Right atrium auricular region (tissue), 2 donors: ENCODE measurements at regions not wholly inside any gene's neighbourhood (a gene's known extent, or its start where the extent isn't known, plus 50 kb on each side); places are given as distances from the start of the nearest gene placed in this dataset.

Experiments
- DNase-seq: peaks from one replicate; pipeline ENCODE4 v3.0.0-alpha.2; 2019; ENCODE audit warnings: low spot score
- H3K27ac ChIP-seq, 2 donors: fragments of 200-600 bp; sonication (generic); 1 replicate in 1 of 2; 2 replicates in 1 of 2; pipeline ENCODE4 v1.5.1; 2016 to 2019
- H3K27me3 ChIP-seq, 2 donors: fragments of 200-600 bp; sonication (generic); one replicate each; pipeline versions ENCODE4 v1.5.1 to v1.6.0; 2017 to 2019
- H3K36me3 ChIP-seq: fragments of 200-600 bp; sonication (generic); one replicate; pipeline ENCODE4 v1.5.1; 2016
- H3K4me1 ChIP-seq, 2 donors: fragments of 200-600 bp; sonication (generic); one replicate each; pipeline versions ENCODE4 v1.5.1 to v1.6.0; 2017 to 2019
- H3K4me3 ChIP-seq, 2 donors: fragments of 200-600 bp; sonication (generic); 1 replicate in 1 of 2; 2 replicates in 1 of 2; pipeline ENCODE4 v1.5.1; 2017 to 2019; ENCODE audit warnings: mild to moderate bottlenecking in 1 of 2, moderate library complexity in 1 of 2
- H3K9me3 ChIP-seq, 2 donors: fragments of 200-600 bp; sonication (generic); one replicate each; pipeline ENCODE4 v1.5.1; 2019
- TF ChIP-seq, protein P1 (sequence below), 2 donors: fragments of 200-600 bp; sonication (generic); IDR thresholded peaks; one replicate each; pipeline ENCODE4 v1.5.1; 2019; ENCODE audit warnings: antibody characterized with exemption in 2 of 2

DNA sequence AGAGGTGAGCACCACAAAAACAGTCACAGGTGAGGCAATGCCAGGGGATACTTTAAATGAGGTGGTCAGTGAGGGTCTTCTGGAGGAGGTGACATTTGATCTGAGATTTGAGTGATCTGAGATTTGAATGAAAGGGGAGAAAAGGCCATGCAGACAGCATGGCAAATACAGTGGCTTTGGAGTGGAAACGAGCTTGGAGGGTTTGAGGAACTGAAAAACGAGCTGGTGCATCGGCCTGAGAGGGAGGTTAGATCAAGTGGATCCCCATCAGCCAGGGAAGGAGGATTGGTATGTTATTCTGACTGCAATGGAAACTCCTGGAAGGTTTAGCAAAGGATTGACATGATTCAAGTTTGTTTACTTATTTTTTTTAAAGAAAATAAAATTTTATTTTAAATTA is 245.1 kb downstream of the KCNS3 start:
- H3K27me3 ChIP-seq, result no peaks in the 10 kb centered on the region
- no peak overlapping the region for H3K27ac ChIP-seq
- DNase-seq, result no peak
- H3K9me3 ChIP-seq, result no peaks in the 10 kb centered on the region
- TF ChIP-seq, protein P1, sequence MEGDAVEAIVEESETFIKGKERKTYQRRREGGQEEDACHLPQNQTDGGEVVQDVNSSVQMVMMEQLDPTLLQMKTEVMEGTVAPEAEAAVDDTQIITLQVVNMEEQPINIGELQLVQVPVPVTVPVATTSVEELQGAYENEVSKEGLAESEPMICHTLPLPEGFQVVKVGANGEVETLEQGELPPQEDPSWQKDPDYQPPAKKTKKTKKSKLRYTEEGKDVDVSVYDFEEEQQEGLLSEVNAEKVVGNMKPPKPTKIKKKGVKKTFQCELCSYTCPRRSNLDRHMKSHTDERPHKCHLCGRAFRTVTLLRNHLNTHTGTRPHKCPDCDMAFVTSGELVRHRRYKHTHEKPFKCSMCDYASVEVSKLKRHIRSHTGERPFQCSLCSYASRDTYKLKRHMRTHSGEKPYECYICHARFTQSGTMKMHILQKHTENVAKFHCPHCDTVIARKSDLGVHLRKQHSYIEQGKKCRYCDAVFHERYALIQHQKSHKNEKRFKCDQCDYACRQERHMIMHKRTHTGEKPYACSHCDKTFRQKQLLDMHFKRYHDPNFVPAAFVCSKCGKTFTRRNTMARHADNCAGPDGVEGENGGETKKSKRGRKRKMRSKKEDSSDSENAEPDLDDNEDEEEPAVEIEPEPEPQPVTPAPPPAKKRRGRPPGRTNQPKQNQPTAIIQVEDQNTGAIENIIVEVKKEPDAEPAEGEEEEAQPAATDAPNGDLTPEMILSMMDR (IDR thresholded peaks at IDR 0.05), result no peak
- no peak overlapping the region for H3K4me3 ChIP-seq
- H3K36me3 ChIP-seq, result no peaks in the 10 kb centered on the region
- H3K4me1 ChIP-seq, result no peaks in the 10 kb centered on the region

DNA sequence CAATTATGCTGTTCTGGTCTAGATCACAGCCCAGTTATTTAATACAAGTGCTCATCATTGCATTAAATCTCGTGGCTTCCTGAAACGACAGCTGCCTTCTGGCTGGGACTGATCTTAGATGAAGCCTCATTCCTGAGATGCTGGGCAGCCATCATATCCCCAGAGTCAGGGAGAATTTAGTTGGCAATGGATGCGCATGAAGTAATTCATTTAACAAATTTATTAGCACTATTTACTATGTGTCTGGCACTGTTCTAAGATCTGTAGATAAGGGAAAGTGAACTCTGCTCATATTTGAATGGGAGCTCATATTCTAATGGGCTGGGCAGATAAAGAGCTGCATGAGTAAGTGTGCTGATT is 244.7 kb downstream of the KCNS3 start:
- no peaks in the 10 kb centered on the region for H3K36me3 ChIP-seq
- H3K9me3 ChIP-seq, result no peaks in the 10 kb centered on the region
- H3K4me3 ChIP-seq, result no peak overlapping the region
- H3K27ac ChIP-seq, result no peak overlapping the region
- H3K4me1 ChIP-seq, result no peaks in the 10 kb centered on the region
- TF ChIP-seq, protein P1 (IDR thresholded peaks at IDR 0.05), result no peak
- H3K27me3 ChIP-seq, result no peaks in the 10 kb centered on the region
- no peak for DNase-seq

DNA sequence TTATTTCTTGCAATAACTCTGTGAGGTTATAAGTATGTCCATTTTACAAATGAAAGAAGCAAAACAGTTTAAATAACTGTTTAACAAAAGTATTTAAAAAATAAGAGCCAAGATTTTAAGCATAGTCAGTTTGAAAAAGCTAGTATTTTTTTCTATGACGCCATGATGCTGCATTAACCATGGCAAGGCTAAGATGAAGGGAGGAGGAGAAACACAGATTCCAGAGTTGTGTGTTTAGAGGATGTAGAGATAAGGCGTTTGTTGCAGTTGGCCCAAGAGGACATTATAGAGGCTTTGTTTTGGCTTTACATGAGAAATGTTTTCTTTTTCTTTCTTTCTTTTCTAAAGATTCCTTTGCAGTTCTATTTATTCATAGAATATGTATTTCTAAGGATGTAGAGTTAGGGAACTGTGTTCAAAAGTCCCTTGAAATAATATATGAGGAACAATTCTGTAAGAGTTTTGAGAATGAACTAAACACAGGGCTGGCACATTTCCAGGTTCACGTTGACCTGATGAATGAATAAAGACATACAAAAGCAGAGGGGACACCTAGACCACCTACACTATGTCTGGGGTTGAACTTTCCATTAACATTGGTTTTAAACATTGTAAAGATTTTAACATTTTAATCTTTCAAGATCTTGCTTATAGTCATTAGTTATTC is 244.2 kb downstream of the KCNS3 start:
- TF ChIP-seq, protein P1 (IDR thresholded peaks at IDR 0.05), result no peak
- no peak for DNase-seq
- H3K27ac ChIP-seq, result no peak overlapping the region
- H3K4me3 ChIP-seq, result no peak overlapping the region
- H3K9me3 ChIP-seq, result no peaks in the 10 kb centered on the region
- H3K4me1 ChIP-seq, result no peaks in the 10 kb centered on the region
- no peaks in the 10 kb centered on the region for H3K27me3 ChIP-seq
- H3K36me3 ChIP-seq, result no peaks in the 10 kb centered on the region

DNA sequence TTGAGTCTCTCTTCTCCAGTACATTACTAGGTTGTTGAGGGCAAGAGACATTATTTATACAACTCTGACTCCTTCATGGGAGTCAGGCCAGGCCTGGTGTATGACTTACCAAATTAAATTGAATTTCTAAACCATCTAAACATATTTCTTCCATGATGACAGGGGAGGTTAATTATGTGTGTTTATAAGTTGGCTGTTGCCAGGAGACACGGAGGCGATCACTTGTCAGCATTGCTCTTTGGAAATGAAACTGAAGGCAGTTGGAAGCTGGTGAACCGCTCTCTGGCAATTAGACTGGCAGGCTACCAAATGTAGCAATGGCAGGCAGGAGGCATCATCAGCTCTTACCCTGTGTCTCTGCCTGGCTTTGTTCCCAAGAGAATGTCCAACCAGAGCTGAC is 241.4 kb downstream of the KCNS3 start:
- TF ChIP-seq, protein P1 (IDR thresholded peaks at IDR 0.05), result no peak

DNA sequence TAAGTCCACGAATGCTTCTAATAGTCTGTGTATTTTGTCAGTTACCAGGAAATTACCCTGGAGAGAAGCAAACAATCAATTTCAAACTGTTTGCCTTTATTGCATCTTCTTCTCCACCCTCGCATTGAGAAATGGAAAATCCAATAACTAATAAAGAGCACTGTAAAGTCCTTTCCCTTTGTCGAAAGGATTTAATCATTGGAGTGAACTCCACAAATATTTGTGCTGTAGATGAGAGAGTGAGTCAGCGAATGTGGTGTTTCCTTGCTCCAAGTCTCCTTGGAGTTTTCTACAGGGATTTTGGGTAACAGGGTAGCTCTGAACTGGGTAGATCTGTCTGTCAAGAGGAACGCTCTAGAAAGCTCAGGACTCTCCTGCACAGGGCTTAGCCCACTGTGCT is 240.2 kb downstream of the KCNS3 start:
- TF ChIP-seq, protein P1 (IDR thresholded peaks at IDR 0.05), result no peak
- H3K9me3 ChIP-seq, result no peaks in the 10 kb centered on the region
- DNase-seq, result no peak

More for the DNA sequence above, 241.4 kb downstream of the KCNS3 start:
- Histone ChIP-seq H3K27me3 (no peaks in the 10 kb centered on the region), H3K9me3 (no peaks in the 10 kb centered on the region), H3K4me3 (no peak overlapping the region), H3K27ac (no peak overlapping the region), H3K36me3 (no peaks in the 10 kb centered on the region), H3K4me1 (no peaks in the 10 kb centered on the region)
- DNase-seq, result no peak

DNA sequence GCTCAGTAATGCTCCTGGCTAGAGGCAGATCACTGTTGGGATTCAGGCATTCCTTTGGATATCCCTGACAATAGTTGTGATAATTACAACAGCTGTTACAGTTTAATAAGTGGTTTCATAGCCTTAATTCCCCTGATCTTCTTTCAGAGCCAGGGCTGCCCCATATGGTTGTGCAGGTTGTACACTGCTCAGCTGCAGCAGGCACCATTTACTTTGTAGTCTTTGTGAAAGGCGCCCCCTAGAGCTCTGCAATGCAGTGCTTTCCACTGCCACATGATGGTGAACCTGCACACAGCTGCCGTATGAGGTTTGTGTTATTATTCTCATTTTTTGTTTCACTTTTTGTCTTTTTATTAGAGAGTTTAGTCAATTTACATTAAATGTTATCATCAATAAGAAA is 239.1 kb downstream of the KCNS3 start:
- no peaks in the 10 kb centered on the region for H3K27me3 ChIP-seq
- no peaks in the 10 kb centered on the region for H3K9me3 ChIP-seq
- TF ChIP-seq, protein P1 (IDR thresholded peaks at IDR 0.05), result peak; percentile 29 to 34
- no peak for DNase-seq
- no peaks in the 10 kb centered on the region for H3K36me3 ChIP-seq
- H3K4me1 ChIP-seq, result no peaks in the 10 kb centered on the region
- no peak overlapping the region for H3K27ac ChIP-seq
- no peak overlapping the region for H3K4me3 ChIP-seq

More for the DNA sequence above, 240.2 kb downstream of the KCNS3 start:
- H3K27me3 ChIP-seq, result no peaks in the 10 kb centered on the region
- no peak overlapping the region for H3K27ac ChIP-seq
- H3K4me1 ChIP-seq, result no peaks in the 10 kb centered on the region
- no peaks in the 10 kb centered on the region for H3K36me3 ChIP-seq
- H3K4me3 ChIP-seq, result no peak overlapping the region
